Esophagus squamous epithelium (tissue), 5 donors: ENCODE measurements at regions not wholly inside any gene's neighbourhood (a gene's known extent, or its start where the extent isn't known, plus 50 kb on each side); places are given as distances from the start of the nearest gene placed in this dataset.

Experiments
- DNase-seq: peaks from one replicate; lab custom pipeline; 2025; lab: John Stamatoyannopoulos, UW
- H3K27ac ChIP-seq, 4 donors: fragments of 200-600 bp; sonication (generic); one replicate each; pipeline ENCODE4 v1.5.1; 2016 to 2019; ENCODE audit warnings: mild to moderate bottlenecking in 1 of 4
- H3K27me3 ChIP-seq, 4 donors: fragments of 200-600 bp; sonication (generic); 1 replicate in 3 of 4; 2 replicates in 1 of 4; pipeline versions ENCODE4 v1.5.1 to v1.6.0; 2017 to 2021; ENCODE audit warnings: antibody characterized with exemption in 1 of 4
- H3K36me3 ChIP-seq, 3 donors: fragments of 200-600 bp; sonication (generic); one replicate each; pipeline ENCODE4 v1.5.1; 2016 to 2019
- H3K4me1 ChIP-seq, 3 donors: fragments of 200-600 bp; sonication (generic); one replicate each; pipeline ENCODE4 v1.5.1; 2017 to 2019
- H3K4me3 ChIP-seq, 4 donors: fragments of 200-600 bp; sonication (generic); 1 replicate in 3 of 4; 2 replicates in 1 of 4; pipeline ENCODE4 v1.5.1; 2016 to 2019; ENCODE audit warnings: mild to moderate bottlenecking in 2 of 4, moderate library complexity in 1 of 4
- H3K9me3 ChIP-seq, 3 donors: fragments of 200-600 bp; sonication (generic); one replicate each; pipeline ENCODE4 v1.5.1; 2016 to 2019
- POLR2A ChIP-seq, 4 donors: fragments of 450-650 bp; IDR thresholded peaks; one replicate each; pipeline ENCODE4 v1.6.1; 2017; ENCODE audit warnings: antibody characterized with exemption in 4 of 4, mild to moderate bottlenecking in 4 of 4, moderate library complexity in 3 of 4
- WGBS, 2 donors: methylation state at CpG; one replicate each; pipeline ENCODE4 v1.1.5; 2018; 5-methylcytosine and 5-hydroxymethylcytosine counted together
- intact Hi-C: fragments of 100-400 bp; cut with DNase I; formaldehyde crosslinking; loops from one replicate; pipeline ENCODE4 v1.15.0; 2022
- TF ChIP-seq, protein P1 (sequence below), 6 experiments: fragments of 450-650 bp in 4 of 6; fragments of 200-600 bp in 2 of 6; sonication (generic) in 2 of 6; IDR thresholded peaks; one replicate each; pipeline ENCODE4 v1.5.1; 2016 to 2019; ENCODE audit warnings: antibody characterized with exemption in 6 of 6, mild to moderate bottlenecking in 4 of 6, moderate library complexity in 4 of 6
- donor health status: DM: yes; HTN: yes; CAD: no.

DNA sequence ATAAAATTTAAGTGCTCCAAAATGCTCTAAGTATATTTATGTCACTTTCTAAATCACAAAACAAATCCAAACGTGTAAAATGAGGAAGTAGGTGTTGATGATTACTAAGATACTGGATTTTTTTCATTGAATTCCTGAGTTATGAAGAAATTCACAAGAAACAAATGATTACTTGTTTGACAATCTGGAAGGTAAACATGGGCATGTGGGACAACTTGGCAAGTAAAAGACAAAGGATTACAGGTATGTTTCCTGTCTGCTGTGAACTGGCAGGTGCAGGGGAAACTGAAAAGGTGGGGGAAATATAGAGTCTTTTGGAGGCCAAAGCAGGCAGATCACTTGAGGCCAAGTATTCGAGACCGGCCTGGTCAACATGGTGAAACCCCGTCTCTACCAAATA is 252.7 kb upstream of the AZI2 start:
- no peak for DNase-seq
- H3K27me3 ChIP-seq = no peaks in the 10 kb centered on the region
- WGBS, 2 donors = 62 to 76% methylated on average over 4 of the region's 4 CpGs
- TF ChIP-seq POLR2A (IDR thresholded peaks at IDR 0.05) = no peak
- TF ChIP-seq, protein P1, sequence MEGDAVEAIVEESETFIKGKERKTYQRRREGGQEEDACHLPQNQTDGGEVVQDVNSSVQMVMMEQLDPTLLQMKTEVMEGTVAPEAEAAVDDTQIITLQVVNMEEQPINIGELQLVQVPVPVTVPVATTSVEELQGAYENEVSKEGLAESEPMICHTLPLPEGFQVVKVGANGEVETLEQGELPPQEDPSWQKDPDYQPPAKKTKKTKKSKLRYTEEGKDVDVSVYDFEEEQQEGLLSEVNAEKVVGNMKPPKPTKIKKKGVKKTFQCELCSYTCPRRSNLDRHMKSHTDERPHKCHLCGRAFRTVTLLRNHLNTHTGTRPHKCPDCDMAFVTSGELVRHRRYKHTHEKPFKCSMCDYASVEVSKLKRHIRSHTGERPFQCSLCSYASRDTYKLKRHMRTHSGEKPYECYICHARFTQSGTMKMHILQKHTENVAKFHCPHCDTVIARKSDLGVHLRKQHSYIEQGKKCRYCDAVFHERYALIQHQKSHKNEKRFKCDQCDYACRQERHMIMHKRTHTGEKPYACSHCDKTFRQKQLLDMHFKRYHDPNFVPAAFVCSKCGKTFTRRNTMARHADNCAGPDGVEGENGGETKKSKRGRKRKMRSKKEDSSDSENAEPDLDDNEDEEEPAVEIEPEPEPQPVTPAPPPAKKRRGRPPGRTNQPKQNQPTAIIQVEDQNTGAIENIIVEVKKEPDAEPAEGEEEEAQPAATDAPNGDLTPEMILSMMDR (IDR thresholded peaks at IDR 0.05) = no peak
- intact Hi-C loops = no loop called here
- H3K4me1 ChIP-seq = no peaks in the 10 kb centered on the region
- H3K27ac ChIP-seq = no peak overlapping the region
- H3K9me3 ChIP-seq = no peaks in the 10 kb centered on the region
- H3K4me3 ChIP-seq = no peak overlapping the region
- H3K36me3 ChIP-seq = no peaks in the 10 kb centered on the region

DNA sequence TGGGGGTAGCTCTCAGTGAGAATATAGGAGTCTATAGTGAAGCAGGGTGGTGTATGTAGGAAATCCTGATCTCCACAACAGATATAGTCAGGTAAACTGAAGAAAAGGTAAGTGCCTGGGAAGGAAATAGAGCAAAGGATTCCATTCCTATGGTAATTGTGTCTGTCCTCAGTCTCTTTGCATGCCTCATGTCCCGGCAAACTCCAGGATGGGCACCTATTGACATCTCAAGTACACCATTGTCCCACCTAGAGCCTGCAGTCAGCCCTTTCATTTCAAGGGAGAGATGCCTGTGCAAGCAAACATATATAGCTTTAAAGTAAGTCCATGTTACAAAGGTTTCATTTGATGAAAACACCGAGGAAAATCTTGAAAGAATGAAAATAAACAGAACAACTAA is 257.7 kb upstream of the AZI2 start:
- H3K9me3 ChIP-seq = no peaks in the 10 kb centered on the region
- no peaks in the 10 kb centered on the region for H3K4me1 ChIP-seq
- no peaks in the 10 kb centered on the region for H3K27me3 ChIP-seq
- no peak for TF ChIP-seq POLR2A (IDR thresholded peaks at IDR 0.05)
- TF ChIP-seq, protein P1 (IDR thresholded peaks at IDR 0.05) = no peak
- H3K4me3 ChIP-seq = no peak overlapping the region
- H3K36me3 ChIP-seq = no peaks in the 10 kb centered on the region
- DNase-seq = no peak
- H3K27ac ChIP-seq = no peak overlapping the region
- 31 to 61% methylated on average over 2 of the region's 2 CpGs for WGBS, 2 donors
- intact Hi-C loops = no loop called here

DNA sequence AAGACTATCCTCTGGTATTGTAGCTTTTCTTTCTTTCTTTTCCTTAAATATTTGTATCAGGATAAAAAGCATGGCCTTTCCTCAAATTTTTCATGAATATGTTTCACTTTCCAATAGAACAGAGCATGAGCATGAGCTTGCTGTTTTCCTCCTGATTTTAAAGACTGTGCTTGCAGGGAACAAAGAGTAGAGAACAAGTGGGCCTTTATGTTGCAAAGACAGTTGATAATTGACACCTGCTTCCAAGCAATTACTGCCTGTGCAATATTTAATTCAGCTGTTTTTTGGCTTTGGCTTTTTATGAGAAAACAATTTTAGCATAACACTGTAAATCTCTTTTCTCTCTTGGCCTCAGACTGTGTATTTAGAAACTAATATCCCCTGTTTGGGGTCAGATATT is 263.6 kb upstream of the AZI2 start:
- no peak overlapping the region for H3K4me3 ChIP-seq
- H3K27ac ChIP-seq = no peak overlapping the region
- no peaks in the 10 kb centered on the region for H3K36me3 ChIP-seq
- no peaks in the 10 kb centered on the region for H3K4me1 ChIP-seq
- intact Hi-C loops = no loop called here
- TF ChIP-seq, protein P1 (IDR thresholded peaks at IDR 0.05) = no peak
- TF ChIP-seq POLR2A (IDR thresholded peaks at IDR 0.05) = no peak
- H3K27me3 ChIP-seq = no peaks in the 10 kb centered on the region
- H3K9me3 ChIP-seq = no peaks in the 10 kb centered on the region
- DNase-seq = no peak

DNA sequence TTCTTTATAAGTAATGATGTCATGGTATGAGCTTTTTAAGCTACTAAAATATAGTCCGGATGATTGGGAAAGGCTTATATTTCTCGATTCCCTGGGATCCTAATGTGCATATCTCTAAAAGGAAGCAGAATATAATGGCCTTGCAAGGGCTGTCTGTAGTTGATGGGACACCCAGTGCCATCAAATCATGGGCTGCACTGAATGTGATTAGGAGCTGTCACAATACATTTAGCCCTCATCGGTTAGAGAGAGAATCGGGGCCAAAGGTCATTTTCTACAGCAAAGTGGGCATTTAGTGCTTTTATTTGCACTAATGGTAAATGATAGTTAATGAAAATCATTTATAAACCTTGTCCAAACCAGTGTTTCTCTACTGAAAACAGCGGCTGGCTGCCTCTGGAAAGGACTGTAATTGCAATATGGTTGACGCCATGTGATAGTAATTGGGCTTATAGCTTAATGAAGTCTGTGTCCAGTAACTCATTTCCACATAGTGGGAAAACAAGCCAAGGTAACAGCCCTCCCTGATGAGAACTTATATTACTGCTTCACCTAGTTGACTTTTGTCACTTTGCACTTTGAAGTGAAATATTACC is 265.0 kb upstream of the AZI2 start:
- intact Hi-C loops = no loop called here
- no peak for TF ChIP-seq POLR2A (IDR thresholded peaks at IDR 0.05)
- TF ChIP-seq, protein P1 (IDR thresholded peaks at IDR 0.05) = no peak

DNA sequence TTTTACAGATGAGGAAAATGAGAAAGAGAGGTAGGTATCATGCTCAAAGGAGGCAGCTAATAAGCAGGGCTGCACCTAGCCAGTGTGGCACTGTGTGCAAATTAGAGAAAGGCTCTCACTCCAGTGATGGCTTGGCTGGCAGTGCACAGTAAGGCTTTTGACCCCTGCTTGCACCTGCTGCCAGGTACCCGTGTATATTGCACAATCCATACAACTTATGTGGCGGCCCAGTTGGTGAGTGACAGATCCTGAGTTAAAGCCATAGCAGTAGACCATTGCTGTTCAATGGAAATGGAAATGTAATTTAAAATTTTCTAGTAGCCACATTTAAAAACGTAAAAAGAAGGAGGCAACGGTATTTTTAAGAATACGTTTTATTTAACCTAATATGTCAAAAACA is 266.4 kb upstream of the AZI2 start:
- H3K27ac ChIP-seq = no peak overlapping the region
- TF ChIP-seq, protein P1 (IDR thresholded peaks at IDR 0.05) = no peak
- TF ChIP-seq POLR2A (IDR thresholded peaks at IDR 0.05) = no peak
- no peak overlapping the region for H3K4me3 ChIP-seq
- intact Hi-C loops = no loop called here
- no peak for DNase-seq
- 78 to 81% methylated on average over 5 of the region's 5 CpGs for WGBS, 2 donors
- H3K36me3 ChIP-seq = no peaks in the 10 kb centered on the region
- H3K4me1 ChIP-seq = no peaks in the 10 kb centered on the region
- H3K27me3 ChIP-seq = no peaks in the 10 kb centered on the region
- no peaks in the 10 kb centered on the region for H3K9me3 ChIP-seq

More for the DNA sequence above, 265.0 kb upstream of the AZI2 start:
- no peak for DNase-seq
- Histone ChIP-seq H3K27me3 (no peaks in the 10 kb centered on the region), H3K27ac (no peak overlapping the region), H3K36me3 (no peaks in the 10 kb centered on the region), H3K4me3 (no peak overlapping the region), H3K4me1 (no peaks in the 10 kb centered on the region), H3K9me3 (no peaks in the 10 kb centered on the region)
- 83 to 90% methylated on average over 6 of the region's 6 CpGs for WGBS, 2 donors
